Uterus (tissue), 3 donors: ENCODE measurements at regions not wholly inside any gene's neighbourhood (a gene's known extent, or its start where the extent isn't known, plus 50 kb on each side); places are given as distances from the start of the nearest gene placed in this dataset.

Experiments
- DNase-seq, 2 donors: peaks; one replicate each; pipeline ENCODE4 v3.0.0-alpha.2; 2019 to 2020
- H3K27ac ChIP-seq, 2 donors: fragments of 200-600 bp; sonication (generic); 1 replicate in 1 of 2; 2 replicates in 1 of 2; pipeline ENCODE4 v1.5.1; 2016 to 2018
- H3K27me3 ChIP-seq, 2 donors: fragments of 200-600 bp; sonication (generic); one replicate each; pipeline ENCODE4 v1.5.1; 2018 to 2019; ENCODE audit warnings: control low read depth in 1 of 2
- H3K36me3 ChIP-seq, 2 donors: fragments of 200-600 bp; sonication (generic); one replicate each; pipeline ENCODE4 v1.5.1; 2019; ENCODE audit warnings: control low read depth in 1 of 2
- H3K4me1 ChIP-seq, 2 donors: fragments of 200-600 bp; sonication (generic); one replicate each; pipeline ENCODE4 v1.5.1; 2018 to 2019; ENCODE audit warnings: control low read depth in 1 of 2
- H3K4me3 ChIP-seq, 2 donors: fragments of 200-600 bp; sonication (generic); 1 replicate in 1 of 2; 2 replicates in 1 of 2; pipeline ENCODE4 v1.5.1; 2018 to 2019; ENCODE audit warnings: mild to moderate bottlenecking in 1 of 2
- H3K9me3 ChIP-seq, 2 donors: fragments of 200-600 bp; sonication (generic); one replicate each; pipeline ENCODE4 v1.5.1; 2019; ENCODE audit warnings: control low read depth in 1 of 2
- POLR2A ChIP-seq, 2 donors: fragments of 450-650 bp; IDR thresholded peaks; one replicate each; pipeline ENCODE4 v1.6.1; 2016; ENCODE audit warnings: antibody characterized with exemption in 2 of 2, mild to moderate bottlenecking in 1 of 2, moderate library complexity in 1 of 2
- intact Hi-C: fragments of 100-400 bp; cut with DNase I; formaldehyde crosslinking; loops from one replicate; pipeline ENCODE4 v1.15.1; 2023; ENCODE audit warnings: low total_unique reads
- TF ChIP-seq, protein P1 (sequence below), 4 experiments: fragments of 200-600 bp in 2 of 4; fragments of 450-650 bp in 2 of 4; sonication (generic) in 2 of 4; IDR thresholded peaks; one replicate each; pipeline ENCODE4 v1.5.1; 2016 to 2019; ENCODE audit warnings: antibody characterized with exemption in 4 of 4, mild to moderate bottlenecking in 2 of 4, moderate library complexity in 1 of 4
- donor health status: DM: yes; HTN: yes; CAD: no.

DNA sequence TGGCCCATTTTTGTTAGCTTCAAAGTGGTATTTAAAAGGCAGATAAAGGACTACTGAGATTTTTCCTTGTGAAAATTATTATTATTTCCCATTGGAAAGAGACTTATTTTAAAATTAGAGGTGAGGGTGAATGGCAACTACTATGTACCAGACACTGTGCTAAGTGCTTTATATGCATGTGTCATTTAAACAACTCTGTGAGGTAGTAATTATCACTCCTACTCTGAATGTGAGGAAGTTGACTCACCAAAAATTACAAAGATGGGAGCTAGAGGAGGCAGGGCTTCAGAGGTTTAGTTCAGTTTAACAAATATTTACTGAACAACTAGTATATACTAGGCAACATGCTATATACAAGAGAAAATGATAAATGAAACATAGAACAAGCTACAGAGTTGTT is 78.2 kb downstream of the MSL3 start:
- no peak for TF ChIP-seq POLR2A (IDR thresholded peaks at IDR 0.05)
- TF ChIP-seq, protein P1, sequence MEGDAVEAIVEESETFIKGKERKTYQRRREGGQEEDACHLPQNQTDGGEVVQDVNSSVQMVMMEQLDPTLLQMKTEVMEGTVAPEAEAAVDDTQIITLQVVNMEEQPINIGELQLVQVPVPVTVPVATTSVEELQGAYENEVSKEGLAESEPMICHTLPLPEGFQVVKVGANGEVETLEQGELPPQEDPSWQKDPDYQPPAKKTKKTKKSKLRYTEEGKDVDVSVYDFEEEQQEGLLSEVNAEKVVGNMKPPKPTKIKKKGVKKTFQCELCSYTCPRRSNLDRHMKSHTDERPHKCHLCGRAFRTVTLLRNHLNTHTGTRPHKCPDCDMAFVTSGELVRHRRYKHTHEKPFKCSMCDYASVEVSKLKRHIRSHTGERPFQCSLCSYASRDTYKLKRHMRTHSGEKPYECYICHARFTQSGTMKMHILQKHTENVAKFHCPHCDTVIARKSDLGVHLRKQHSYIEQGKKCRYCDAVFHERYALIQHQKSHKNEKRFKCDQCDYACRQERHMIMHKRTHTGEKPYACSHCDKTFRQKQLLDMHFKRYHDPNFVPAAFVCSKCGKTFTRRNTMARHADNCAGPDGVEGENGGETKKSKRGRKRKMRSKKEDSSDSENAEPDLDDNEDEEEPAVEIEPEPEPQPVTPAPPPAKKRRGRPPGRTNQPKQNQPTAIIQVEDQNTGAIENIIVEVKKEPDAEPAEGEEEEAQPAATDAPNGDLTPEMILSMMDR (IDR thresholded peaks at IDR 0.05): no peak
- no peak for DNase-seq
- no peak overlapping the region for H3K27ac ChIP-seq

GRCh38 chrX:11837437-11837836 is 79.4 kb downstream of the MSL3 start:
- H3K27ac ChIP-seq: no peak overlapping the region
- H3K4me3 ChIP-seq: no peak overlapping the region
- TF ChIP-seq POLR2A (IDR thresholded peaks at IDR 0.05): no peak
- TF ChIP-seq, protein P1 (IDR thresholded peaks at IDR 0.05): no peak
- H3K9me3 ChIP-seq: no peaks in the 10 kb centered on the region
- intact Hi-C loops: no loop called here
- DNase-seq: no peak
- H3K4me1 ChIP-seq: no peaks in the 10 kb centered on the region
- H3K36me3 ChIP-seq: no peaks in the 10 kb centered on the region
- H3K27me3 ChIP-seq: no peaks in the 10 kb centered on the region

More for the DNA sequence above, 78.2 kb downstream of the MSL3 start:
- Histone ChIP-seq H3K9me3 (no peaks in the 10 kb centered on the region), H3K4me3 (no peak overlapping the region), H3K27me3 (no peaks in the 10 kb centered on the region), H3K36me3 (no peaks in the 10 kb centered on the region), H3K4me1 (no peaks in the 10 kb centered on the region)
- intact Hi-C loops: no loop called here

- Histone ChIP-seq H3K27me3 (no peaks in the 10 kb centered on the region), H3K36me3 (no peaks in the 10 kb centered on the region), H3K4me3 (no peak overlapping the region), H3K9me3 (no peaks in the 10 kb centered on the region), H3K4me1 (no peaks in the 10 kb centered on the region), H3K27ac (no peak overlapping the region)
- TF ChIP-seq, protein P1 (IDR thresholded peaks at IDR 0.05): no peak
- no peak for TF ChIP-seq POLR2A (IDR thresholded peaks at IDR 0.05)
- no peak for DNase-seq
- intact Hi-C loops: no loop called here
These were observed 106.1 kb downstream of the MSL3 start for GRCh38 chrX:11864171-11864570.

DNA sequence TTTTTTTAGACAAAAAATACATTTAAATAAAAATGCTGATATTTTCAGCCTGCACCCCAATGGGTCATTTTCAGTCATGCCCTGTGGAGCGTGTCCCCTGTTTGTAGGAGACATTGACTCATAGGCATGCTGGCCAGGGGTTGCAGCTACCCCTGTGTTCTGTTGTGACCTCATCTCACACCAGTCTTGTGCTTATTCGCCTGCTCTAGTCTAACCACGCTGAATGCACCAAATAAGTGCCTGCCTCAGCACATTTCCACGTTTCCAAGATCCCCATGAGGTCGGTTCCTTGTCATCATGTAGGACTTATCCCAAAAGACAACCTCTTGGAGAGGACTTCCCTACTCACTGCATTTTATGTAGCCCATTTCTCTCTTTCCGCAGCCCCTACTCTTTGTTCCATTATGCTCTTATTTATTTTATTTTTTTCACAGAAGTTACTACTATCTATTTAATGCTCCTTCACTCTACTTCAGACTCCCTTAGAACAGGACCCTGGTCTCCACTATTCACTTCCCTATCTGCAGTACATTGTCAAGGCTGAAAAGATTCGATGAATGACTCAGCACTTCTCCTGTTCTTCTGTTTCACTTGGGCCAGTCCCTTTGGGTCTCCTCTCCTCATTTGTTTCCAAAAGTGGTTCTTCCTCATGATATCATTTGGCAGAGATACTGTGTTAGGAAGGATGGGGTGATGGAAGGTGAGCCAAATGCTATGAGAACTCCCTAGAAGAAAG is 109.7 kb downstream of the MSL3 start:
- H3K36me3 ChIP-seq: no peaks in the 10 kb centered on the region
- H3K27me3 ChIP-seq: no peaks in the 10 kb centered on the region
- H3K4me1 ChIP-seq: no peaks in the 10 kb centered on the region
- H3K27ac ChIP-seq: no peak overlapping the region
- no peak overlapping the region for H3K4me3 ChIP-seq
- H3K9me3 ChIP-seq: no peaks in the 10 kb centered on the region
- TF ChIP-seq POLR2A (IDR thresholded peaks at IDR 0.05): no peak
- TF ChIP-seq, protein P1 (IDR thresholded peaks at IDR 0.05): no peak
- intact Hi-C loops: no loop called here
- no peak for DNase-seq

GRCh38 chrX:11870789-11871188 is 112.8 kb downstream of the MSL3 start:
- Histone ChIP-seq H3K27me3 (no peaks in the 10 kb centered on the region), H3K4me1 (no peaks in the 10 kb centered on the region), H3K36me3 (no peaks in the 10 kb centered on the region), H3K27ac (no peak overlapping the region), H3K9me3 (no peaks in the 10 kb centered on the region), H3K4me3 (no peak overlapping the region)
- no peak for DNase-seq
- no peak for TF ChIP-seq POLR2A (IDR thresholded peaks at IDR 0.05)
- TF ChIP-seq, protein P1 (IDR thresholded peaks at IDR 0.05): no peak
- intact Hi-C loops: no loop called here
